Stimulated activated CD4-positive, alpha-beta T cell treated with anti-CD3 and anti-CD28 coated beads, Interleukin-1b, Interleukin-23, amount 100 ng/mL, for 48 hours (primary cell): ENCODE measurements at regions not wholly inside any gene's neighbourhood (a gene's known extent, or its start where the extent isn't known, plus 50 kb on each side); places are given as distances from the start of the nearest gene placed in this dataset.
"Not testable (repeated sequence)": the region's sequence is repeated elsewhere in the genome, so short reads cannot be mapped to it uniquely, and the experiment has no call there.

ENCODE experiments used
- DNase-seq: peaks from one replicate; pipeline ENCODE4 v3.0.0-alpha.2; 2020

DNA sequence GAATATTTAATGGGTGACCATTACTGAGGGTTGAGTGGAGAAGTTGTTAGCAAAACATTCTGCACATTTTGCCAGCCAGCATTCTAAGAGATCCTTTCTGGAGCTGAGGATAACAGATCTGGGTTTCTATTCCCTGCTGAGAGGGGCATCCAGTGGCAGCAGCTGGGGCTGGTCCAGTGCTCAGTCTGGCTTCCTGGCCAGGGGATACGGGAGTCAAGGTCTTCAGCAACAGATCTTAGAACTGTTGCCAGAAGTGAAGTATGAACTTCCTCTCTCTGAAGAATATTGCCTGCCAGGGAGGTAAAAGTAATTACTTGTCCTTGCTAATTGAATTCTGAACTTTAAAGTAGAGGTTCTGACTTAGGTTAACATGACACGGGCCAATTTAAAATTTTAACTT is 568.4 kb downstream of the REEP3 start:
- DNase-seq = no peak

DNA sequence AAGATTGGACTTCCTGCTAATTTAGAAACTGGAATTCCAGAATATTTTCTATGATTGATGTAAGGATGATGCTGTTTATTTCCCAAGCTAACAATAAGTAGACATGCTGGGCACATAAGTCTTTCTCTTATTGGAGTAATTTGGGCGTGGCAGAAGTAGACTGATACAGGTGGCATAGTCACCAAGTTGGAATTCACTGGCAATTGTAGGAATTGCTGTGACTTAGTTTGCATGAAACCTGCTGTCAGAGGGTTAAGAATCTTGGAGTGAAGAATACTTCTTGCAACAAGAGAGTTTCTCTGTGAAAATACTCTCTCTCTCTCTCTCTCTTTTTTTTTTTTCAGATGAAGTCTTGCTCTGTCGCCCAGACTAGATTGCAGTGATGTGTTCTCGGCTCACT is 569.7 kb downstream of the REEP3 start:
- no peak for DNase-seq

GRCh38 chr10:64091897-64092296 is 570.7 kb downstream of the REEP3 start:
- no peak for DNase-seq

GRCh38 chr10:64093304-64093703 is 572.1 kb downstream of the REEP3 start:
- no peak for DNase-seq

- no peak for DNase-seq
Measured at GRCh38 chr10:64093946-64094535, 572.8 kb downstream of the REEP3 start.

DNA sequence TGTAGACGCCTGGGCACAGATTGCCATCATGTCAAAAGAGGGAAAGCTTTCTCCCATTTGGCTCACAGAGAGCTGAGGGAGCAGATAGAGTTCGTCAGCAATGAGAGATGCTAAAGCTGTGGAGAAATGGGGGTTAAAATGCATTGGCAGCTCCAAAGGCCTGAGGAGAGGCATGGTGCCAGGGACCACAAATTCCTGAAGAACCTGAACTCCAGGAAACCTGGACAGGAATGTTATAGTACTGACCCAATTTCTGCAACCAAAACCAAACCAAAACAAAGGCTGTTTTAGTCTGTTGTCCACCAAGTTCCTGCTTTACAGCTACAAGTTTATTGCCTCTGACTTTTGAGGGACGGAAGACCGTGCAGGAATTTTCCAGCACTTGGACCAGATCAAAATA is 575.7 kb downstream of the REEP3 start:
- DNase-seq = no peak

DNA sequence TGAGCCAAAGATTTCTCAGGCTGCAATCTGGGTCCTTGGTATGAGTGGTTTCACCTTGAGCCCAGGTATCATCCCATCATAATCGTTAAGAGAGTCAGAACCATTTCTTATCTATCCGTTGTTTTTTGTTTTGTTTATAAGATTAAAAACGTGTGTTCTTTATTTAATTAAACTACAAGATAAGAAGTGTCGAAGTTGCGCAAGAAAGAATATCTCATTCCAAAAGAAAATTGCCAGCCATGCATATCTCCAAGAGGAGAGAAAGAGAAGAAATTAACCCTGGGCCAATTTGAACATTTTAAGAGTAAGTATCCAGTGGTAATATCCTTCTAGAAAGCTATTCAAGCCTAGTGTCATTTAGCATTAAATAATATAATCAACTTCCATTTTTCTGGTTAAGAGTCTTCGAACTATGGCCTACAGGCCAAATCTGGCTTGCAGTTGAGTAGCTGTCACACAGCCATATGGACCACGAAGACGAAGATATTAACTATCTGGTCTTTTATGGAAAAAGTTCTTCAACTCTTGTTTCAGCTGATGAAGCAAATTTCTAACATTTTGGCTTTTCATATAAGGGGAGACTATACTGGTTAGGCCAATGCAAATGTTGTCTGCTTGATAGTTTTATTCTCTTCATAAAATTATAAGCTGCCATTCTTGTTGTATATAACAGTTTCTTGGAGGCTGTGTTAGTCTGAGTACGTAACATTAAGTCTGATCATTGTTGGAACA is 576.4 kb downstream of the REEP3 start:
- DNase-seq = no peak

DNA sequence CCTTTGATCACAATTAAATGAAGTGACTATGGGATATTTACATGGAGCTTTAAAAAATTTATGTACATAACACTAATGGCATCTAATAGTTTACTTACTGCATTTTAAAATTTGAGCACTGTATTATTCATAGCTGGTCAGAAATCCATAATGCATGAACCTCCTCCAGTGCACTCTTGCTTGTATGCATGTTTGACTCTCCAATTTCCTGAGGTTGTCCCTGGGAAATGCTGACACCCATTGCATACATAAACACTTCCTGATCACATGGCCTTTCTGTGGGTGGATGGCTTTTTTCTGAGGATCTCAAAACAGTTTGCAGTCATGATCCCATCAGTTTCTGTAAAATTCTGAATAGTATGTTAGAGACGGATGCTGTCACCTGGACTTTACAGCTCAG is 577.8 kb downstream of the REEP3 start:
- no peak for DNase-seq

DNA sequence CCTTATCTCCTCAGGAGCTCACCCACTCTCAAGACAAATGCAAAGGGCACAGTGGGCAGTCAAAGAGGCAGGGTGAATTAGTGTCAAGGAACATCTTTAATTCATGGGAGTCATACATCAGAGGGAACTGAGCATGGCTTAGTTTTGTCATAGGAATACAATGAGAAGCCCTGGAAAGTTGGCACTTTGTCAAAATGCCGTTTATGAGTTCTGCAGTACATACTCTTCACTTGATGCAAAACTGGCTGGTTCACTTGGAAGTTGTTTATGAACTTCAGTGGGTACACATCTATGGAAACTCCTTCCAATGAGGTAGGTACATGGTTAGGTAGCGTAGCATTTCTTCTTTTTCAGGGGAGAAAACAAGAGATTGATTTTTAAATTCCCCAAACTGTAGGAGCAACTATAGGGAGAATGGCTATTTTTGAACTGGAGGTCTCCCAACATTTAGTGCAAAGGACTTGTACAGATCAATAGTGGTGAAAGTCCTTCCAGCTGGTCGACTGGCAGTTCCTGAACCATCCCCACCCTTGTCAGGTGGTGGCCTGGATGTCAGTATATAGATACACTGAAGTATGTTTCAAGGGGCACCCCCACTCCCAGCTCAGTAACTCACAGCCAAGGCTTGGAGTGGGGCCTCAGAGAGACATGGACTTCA is 580.5 kb downstream of the REEP3 start:
- no peak for DNase-seq

- DNase-seq = no peak
Measured at GRCh38 chr10:64102264-64102633, 581.0 kb downstream of the REEP3 start.

GRCh38 chr10:64102916-64103315 is 581.7 kb downstream of the REEP3 start:
- no peak for DNase-seq

DNA sequence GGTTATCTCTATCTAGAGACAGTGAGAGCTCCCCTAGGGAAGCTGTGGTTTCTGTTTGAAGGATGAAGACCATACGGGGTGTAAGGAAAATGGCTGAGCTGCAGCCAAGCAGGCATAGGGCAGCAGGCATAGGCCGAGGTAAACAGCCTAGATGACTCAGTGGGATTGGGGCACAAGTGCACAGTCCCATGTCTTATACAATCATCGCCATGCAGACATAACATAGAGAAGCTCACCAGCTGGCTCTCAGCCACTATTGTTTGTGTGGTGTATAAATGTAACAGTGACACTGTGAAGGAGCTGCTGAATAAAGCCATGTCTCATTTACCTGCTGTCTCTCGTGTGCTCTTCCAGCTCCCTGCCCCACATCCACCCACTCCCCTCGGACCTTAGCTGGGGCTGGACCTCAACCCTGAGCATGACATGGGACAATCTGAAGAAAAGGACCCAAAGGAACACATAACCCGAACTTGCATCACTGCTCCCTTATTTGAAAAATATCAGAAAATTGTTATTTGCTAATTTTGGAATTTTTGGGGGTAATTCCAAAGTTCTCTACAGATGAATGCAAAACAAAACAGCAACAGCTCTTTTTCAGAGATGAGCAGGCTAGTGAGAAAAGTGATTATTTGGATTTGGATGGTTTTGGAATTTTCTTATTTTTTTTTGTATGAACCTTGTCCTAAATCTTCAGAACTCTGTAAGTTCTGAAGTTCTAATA is 582.7 kb downstream of the REEP3 start:
- no peak for DNase-seq

- no peak for DNase-seq
Measured at GRCh38 chr10:64109926-64110495, 588.8 kb downstream of the REEP3 start.

GRCh38 chr10:64112701-64113355 is 591.6 kb downstream of the REEP3 start:
- no peak for DNase-seq

- DNase-seq = no peak
Measured at GRCh38 chr10:64113375-64113774, 592.2 kb downstream of the REEP3 start.

DNA sequence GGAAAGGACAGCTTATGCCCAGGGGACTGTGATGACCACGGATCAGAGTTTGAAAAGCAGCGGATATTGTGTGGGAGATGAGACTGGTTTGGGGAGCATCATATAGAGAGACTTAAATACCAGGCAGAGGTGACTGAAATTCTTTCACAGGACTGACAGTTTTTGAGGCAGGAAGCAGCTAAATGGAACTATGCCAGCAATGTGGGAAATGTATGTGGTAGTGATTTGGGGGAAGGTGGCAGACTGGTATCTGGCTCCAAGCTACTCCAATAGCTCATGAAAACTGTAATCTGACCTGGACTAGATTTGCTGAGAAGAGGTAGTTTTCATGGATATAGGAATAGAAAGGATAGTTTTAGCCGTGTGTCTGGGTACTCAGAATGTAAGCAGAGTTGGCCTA is 592.6 kb downstream of the REEP3 start:
- DNase-seq = no peak

- no peak for DNase-seq
Measured at GRCh38 chr10:64115471-64115870, 594.3 kb downstream of the REEP3 start.

DNA sequence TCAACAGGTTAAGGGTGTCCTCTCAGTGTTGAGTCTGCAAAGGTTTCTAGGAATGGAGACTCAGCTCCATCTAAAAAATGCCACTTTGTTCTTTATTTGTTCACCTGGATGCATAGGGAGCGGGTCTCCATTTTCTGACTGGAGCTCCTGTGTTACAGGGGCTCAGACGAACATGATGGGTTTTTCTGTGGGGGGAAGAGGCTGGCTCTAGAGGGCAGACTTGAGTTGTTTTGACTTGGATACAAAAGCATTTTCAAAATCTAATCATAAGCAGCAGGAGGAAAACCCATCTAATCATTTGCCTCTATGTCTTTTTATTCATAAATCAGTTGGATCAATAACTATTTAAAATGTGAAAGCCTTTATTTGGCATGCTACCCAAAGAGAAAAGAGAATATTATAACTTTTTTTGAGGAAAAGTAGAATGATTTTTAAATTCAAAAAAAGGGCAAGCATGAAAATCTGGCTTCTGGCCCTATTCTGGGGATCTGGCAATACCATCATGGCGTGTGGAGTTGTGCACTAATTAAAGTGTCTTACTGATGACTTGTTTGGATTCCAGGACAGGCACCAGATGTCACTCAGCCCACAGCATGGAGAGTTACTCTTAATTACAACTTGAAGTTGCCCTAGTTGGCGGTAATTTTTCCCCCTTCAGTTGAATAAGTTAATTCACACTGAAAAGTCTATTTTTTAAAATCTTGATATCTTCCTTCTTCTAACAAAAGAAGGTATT is 594.9 kb downstream of the REEP3 start:
- no peak for DNase-seq

- DNase-seq = no peak
Measured at GRCh38 chr10:64116707-64117106, 595.5 kb downstream of the REEP3 start.

GRCh38 chr10:64118736-64119135 is 597.5 kb downstream of the REEP3 start:
- DNase-seq = no peak

DNA sequence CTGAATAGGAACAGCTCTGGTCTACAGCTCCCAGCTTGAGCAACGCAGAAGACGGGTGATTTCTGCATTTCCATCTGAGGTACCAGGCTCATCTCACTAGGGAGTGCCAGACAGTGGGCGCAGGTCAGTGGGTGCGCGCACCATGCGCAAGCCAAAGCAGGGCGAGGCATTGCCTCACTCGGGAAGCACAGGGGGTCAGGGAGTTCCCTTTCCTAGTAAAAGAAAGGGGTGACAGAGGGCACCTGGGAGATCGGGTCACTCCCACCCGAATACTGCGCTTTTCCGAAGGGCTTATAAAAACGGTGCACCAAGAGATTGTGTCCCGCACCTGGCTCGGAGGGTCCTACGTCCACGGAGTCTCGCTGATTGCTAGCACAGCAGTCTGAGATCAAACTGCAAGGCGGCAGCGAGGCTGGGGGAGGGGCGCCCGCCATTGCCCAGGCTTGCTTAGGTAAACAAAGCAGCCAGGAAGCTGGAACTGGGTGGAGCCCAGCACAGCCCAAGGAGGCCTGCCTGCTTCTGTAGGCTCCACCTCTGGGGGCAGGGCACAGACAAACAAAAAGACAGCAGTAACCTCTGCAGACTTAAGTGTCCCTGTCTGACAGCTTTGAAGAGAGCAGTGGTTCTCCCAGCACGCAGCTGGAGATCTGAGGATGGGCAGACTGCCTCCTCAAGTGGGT is 599.2 kb downstream of the REEP3 start:
- not testable (repeated sequence) for DNase-seq

DNA sequence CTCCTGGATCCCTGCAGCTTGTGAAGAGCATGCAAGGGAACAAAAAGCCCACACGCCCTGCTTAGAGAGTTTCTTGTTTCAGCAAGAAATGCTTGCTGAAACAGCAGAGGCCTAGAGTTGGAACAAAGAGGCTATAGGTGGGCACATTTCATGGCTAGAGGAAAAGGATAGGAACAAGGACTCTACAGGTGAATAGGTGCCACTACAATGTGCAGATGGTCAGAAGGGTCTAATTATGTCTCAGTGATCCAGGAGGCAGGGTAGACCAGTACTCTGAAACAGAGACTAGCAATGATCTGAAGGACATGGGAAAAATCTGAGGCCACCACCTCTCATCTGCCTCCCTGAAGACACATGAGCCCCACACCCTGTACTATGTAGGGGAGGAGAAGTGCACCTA is 609.0 kb downstream of the REEP3 start:
- DNase-seq = no peak
